A673 (cell line): ENCODE measurements at regions not wholly inside any gene's neighbourhood (a gene's known extent, or its start where the extent isn't known, plus 50 kb on each side); places are given as distances from the start of the nearest gene placed in this dataset.

Experiments
- BruUV-seq: library from RNA; stranded (reverse); fragments of 400-500 nt; replicated peaks from 2 replicates; lab custom pipeline; 2021; lab: Mats Ljungman, UMichigan
- CTCF ChIA-PET: fragments of 300-600 bp; sonication (Branson Sonifier 250); formaldehyde crosslinking; loops from one replicate; lab custom pipeline; 2022; ENCODE audit warnings: antibody characterized with exemption; lab: Charles Lee
- POLR2A ChIA-PET: fragments of 300-600 bp; sonication (Branson Sonifier 250); formaldehyde crosslinking; loops from one replicate; lab custom pipeline; 2022; ENCODE audit warnings: antibody characterized with exemption; ENCODE audit not compliant: low non-redundant PET; lab: Charles Lee
- DNase-seq: peaks from one replicate; pipeline ENCODE4 v3.0.0-alpha.2; 2015; ENCODE audit warnings: low spot score
- H3K27ac ChIP-seq: fragments of 200-600 bp; sonication (generic); 2 replicates; pipeline ENCODE4 v1.5.1; 2016; ENCODE audit warnings: mixed run types, low read depth, mild to moderate bottlenecking, mixed read lengths, antibody characterized with exemption, low read length; ENCODE audit not compliant: poor library complexity, severe bottlenecking
- H3K27me3 ChIP-seq: fragments of 200-600 bp; sonication (generic); replicated peaks from 2 replicates; pipeline ENCODE4 v1.6.1; 2017; ENCODE audit warnings: mixed run types, low read depth, mild to moderate bottlenecking, mixed read lengths, antibody characterized with exemption, low read length; ENCODE audit not compliant: insufficient read depth, poor library complexity
- H3K36me3 ChIP-seq: fragments of 200-600 bp; sonication (generic); 2 replicates; pipeline ENCODE4 v1.6.1; 2016; ENCODE audit warnings: mixed run types, mild to moderate bottlenecking, mixed read lengths, antibody characterized with exemption, low read length; ENCODE audit not compliant: insufficient read depth, poor library complexity, severe bottlenecking
- H3K4me1 ChIP-seq: fragments of 200-600 bp; sonication (generic); 2 replicates; pipeline ENCODE4 v1.6.1; 2017; ENCODE audit warnings: mixed run types, mild to moderate bottlenecking, mixed read lengths, antibody characterized with exemption, low read length; ENCODE audit not compliant: insufficient read depth, poor library complexity, severe bottlenecking
- H3K4me3 ChIP-seq: fragments of 200-600 bp; sonication (generic); 2 replicates; pipeline ENCODE4 v1.5.1; 2016; ENCODE audit warnings: low read depth, mixed run types, mild to moderate bottlenecking, mixed read lengths, low read length; ENCODE audit not compliant: poor library complexity, severe bottlenecking
- H3K9me3 ChIP-seq: fragments of 200-600 bp; sonication (generic); 2 replicates; pipeline ENCODE4 v1.6.1; 2016; ENCODE audit warnings: mixed run types, low read depth, mild to moderate bottlenecking, mixed read lengths, antibody characterized with exemption, low read length; ENCODE audit not compliant: poor library complexity, severe bottlenecking
- EZH2 ChIP-seq: fragments of 200-600 bp; sonication (generic); IDR thresholded peaks from 2 replicates; pipeline ENCODE4 v1.6.1; 2017; ENCODE audit warnings: borderline replicate concordance, low read depth, mild to moderate bottlenecking, mixed read lengths, antibody characterized with exemption, low read length; ENCODE audit not compliant: poor library complexity, severe bottlenecking
- intact Hi-C: fragments of 100-400 bp; cut with micrococcal nuclease; formaldehyde crosslinking; loops from one replicate; pipeline ENCODE4 v1.10.0; 2022; ENCODE audit not compliant: unreplicated experiment
- TF ChIP-seq, protein P1 (sequence below): fragments of 300-800, 200-600 bp; sonication (generic); conservative IDR thresholded peaks from 2 replicates; pipeline ENCODE4 v1.5.1; 2017; ENCODE audit warnings: low read depth, mild to moderate bottlenecking, antibody characterized with exemption, low read length, moderate library complexity, mixed read lengths

DNA sequence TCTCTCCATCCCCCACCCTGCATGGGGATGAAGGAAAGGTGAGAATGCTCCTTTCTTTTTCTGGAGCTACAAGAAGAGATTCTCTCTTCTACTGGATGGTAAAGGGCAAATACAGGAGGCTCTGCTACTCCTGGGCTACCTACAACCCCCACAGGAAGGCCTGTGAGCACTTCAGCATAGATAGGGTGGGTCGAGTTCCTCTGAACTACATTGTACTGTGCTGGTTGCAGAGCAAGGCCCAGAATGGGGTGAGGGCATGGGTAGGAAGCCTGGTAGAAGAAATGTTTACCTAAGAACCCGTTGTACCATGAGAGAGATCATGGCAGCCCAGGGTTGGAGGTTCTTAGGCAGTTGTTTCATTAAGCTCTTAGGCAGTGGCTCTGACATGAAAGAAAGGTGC lies 510.4 kb downstream of the MID1IP1 start:
- DNase-seq, result no peak
- ChIA-PET POLR2A (no interaction called here), CTCF (no interaction called here)
- no peak for TF ChIP-seq EZH2
- TF ChIP-seq, protein P1, sequence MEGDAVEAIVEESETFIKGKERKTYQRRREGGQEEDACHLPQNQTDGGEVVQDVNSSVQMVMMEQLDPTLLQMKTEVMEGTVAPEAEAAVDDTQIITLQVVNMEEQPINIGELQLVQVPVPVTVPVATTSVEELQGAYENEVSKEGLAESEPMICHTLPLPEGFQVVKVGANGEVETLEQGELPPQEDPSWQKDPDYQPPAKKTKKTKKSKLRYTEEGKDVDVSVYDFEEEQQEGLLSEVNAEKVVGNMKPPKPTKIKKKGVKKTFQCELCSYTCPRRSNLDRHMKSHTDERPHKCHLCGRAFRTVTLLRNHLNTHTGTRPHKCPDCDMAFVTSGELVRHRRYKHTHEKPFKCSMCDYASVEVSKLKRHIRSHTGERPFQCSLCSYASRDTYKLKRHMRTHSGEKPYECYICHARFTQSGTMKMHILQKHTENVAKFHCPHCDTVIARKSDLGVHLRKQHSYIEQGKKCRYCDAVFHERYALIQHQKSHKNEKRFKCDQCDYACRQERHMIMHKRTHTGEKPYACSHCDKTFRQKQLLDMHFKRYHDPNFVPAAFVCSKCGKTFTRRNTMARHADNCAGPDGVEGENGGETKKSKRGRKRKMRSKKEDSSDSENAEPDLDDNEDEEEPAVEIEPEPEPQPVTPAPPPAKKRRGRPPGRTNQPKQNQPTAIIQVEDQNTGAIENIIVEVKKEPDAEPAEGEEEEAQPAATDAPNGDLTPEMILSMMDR, result no peak
- Histone ChIP-seq H3K4me1 (peaks cover 4% of the 10 kb centered on the region), H3K27ac (no peak overlapping the region), H3K36me3 (no peaks in the 10 kb centered on the region), H3K9me3 (no peaks in the 10 kb centered on the region), H3K27me3 (no peaks in the 10 kb centered on the region), H3K4me3 (no peak overlapping the region)
- intact Hi-C loops, result no loop called here
- no TSS peak for BruUV-seq

DNA sequence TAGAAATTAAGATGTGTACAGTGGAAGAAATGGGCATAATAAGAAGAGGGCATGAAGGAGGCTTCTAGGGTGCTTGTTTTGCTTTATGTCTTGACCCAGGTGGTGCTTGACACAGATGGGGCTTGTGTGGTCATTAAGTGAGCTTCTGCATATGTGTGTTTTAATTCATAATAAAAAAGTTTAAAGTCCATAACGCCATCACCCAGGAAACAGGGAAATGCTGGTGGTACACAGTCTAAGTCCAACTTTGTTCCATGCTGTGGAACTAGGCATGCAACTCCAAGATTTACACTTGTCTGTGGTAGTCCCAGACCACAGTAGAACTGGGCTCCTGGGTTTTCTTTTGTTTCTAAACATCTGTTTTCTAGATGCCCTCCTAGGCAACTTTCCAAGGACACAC lies 511.9 kb downstream of the MID1IP1 start:
- peaks cover 4% of the 10 kb centered on the region for H3K4me1 ChIP-seq
- no peaks in the 10 kb centered on the region for H3K27me3 ChIP-seq
- no peaks in the 10 kb centered on the region for H3K9me3 ChIP-seq
- CTCF ChIA-PET, result no interaction called here
- POLR2A ChIA-PET, result no interaction called here
- no peak overlapping the region for H3K27ac ChIP-seq
- DNase-seq, result no peak
- TF ChIP-seq EZH2, result no peak
- no peaks in the 10 kb centered on the region for H3K36me3 ChIP-seq
- no TSS peak for BruUV-seq
- intact Hi-C loops, result no loop called here
- no peak overlapping the region for H3K4me3 ChIP-seq

DNA sequence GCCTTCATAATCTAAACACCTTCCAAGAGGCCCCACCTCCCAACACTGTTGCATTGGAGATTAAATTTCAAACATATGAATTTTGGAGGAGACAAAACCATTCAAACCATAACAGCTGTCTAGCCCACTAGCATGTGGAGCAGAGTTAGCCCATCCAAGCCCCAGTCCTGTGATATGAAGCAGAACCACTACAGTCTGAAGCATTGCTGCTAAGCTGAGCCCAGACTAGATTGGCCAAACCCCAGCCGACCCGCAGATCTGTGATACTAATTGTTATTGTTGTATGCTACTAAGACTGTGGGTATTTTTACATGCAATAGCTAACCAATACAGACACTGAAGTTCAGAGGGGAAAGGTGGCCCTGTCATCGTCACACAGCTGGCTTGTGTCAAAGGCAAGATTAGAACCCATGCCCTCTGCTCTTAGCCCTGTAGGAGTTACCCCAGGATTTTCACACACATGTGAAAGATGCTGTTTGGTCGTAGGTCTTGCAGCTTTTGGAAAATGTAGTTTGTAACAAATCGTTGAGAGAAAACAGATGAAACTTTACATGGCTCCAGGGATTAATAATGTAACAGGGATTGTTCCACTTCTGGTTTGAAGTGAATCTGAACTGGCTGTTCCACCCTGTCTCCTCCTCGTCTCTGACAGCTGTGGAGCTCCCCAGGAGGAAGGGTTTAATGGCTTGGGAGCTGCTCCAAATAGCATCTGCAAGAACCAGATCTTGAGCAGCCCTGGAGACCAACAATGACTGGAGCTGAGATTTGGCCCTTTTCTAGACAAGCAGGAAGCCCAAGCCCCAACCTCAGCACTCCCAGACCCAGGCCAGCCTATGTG lies 517.5 kb downstream of the MID1IP1 start:
- ChIA-PET CTCF (no interaction called here), POLR2A (no interaction called here)

More for the DNA sequence above, 517.5 kb downstream of the MID1IP1 start:
- no peaks in the 10 kb centered on the region for H3K27me3 ChIP-seq
- no peak overlapping the region for H3K4me3 ChIP-seq
- H3K36me3 ChIP-seq, result no peaks in the 10 kb centered on the region
- no peaks in the 10 kb centered on the region for H3K9me3 ChIP-seq
- H3K27ac ChIP-seq, result no peak overlapping the region
- no TSS peak for BruUV-seq
- intact Hi-C loops, result no loop called here
- no peak for DNase-seq
- no peaks in the 10 kb centered on the region for H3K4me1 ChIP-seq
- TF ChIP-seq EZH2, result no peak
- TF ChIP-seq, protein P1, result no peak
